BE2C (cell line): ENCODE measurements at regions not wholly inside any gene's neighbourhood (a gene's known extent, or its start where the extent isn't known, plus 50 kb on each side); places are given as distances from the start of the nearest gene placed in this dataset.

Experiments used
- DNase-seq: peaks from one replicate; pipeline ENCODE4 v3.0.0-alpha.2; 2020
- H3K27me3 ChIP-seq: fragments of 250-450 bp; sonication (Bioruptor Pico); 2 replicates; pipeline ENCODE4 v1.5.1; 2020; ENCODE audit warnings: mild to moderate bottlenecking
- H3K36me3 ChIP-seq: fragments of 250-450 bp; sonication (Bioruptor Pico); 2 replicates; pipeline ENCODE4 v1.5.1; 2020; ENCODE audit warnings: mild to moderate bottlenecking
- H3K4me1 ChIP-seq: fragments of 250-450 bp; sonication (Bioruptor Pico); 2 replicates; pipeline ENCODE4 v1.5.1; 2020
- H3K4me3 ChIP-seq: 2 replicates; pipeline ENCODE4 v1.5.1; 2011; ENCODE audit warnings: low read depth, low read length
- H3K9me3 ChIP-seq: fragments of 250-450 bp; sonication (Bioruptor Pico); 2 replicates; pipeline ENCODE4 v1.5.1; 2020
- TF ChIP-seq, protein P1 (sequence below): IDR thresholded peaks from 2 replicates; pipeline ENCODE4 v1.5.1; 2012; ENCODE audit warnings: mild to moderate bottlenecking, low read depth, low read length

DNA sequence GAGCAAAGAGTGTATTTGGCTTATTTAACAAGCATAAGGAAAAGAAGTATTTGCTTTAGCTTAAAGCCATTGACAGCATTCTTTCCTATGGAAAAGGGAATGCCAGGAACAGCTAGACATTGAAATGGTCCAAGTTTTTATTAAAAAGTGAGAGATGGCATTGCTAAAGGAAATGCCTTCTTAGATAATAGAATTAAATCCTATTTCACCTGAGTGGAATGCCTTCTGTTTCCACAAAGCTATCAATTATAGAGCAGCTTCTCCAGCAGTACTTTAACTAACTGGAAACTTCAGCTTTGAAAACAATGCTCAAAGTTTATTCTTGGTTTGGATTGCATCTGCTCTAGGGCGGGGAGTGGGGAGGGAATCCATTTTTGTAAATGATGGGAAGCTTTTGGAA is 85.1 kb upstream of the CNKSR3 start:
- Histone ChIP-seq H3K4me1 (peaks cover 9% of the 10 kb centered on the region), H3K4me3 (no peak overlapping the region), H3K27me3 (no peaks in the 10 kb centered on the region), H3K9me3 (no peaks in the 10 kb centered on the region), H3K36me3 (no peaks in the 10 kb centered on the region)
- no peak for DNase-seq
- TF ChIP-seq, protein P1, sequence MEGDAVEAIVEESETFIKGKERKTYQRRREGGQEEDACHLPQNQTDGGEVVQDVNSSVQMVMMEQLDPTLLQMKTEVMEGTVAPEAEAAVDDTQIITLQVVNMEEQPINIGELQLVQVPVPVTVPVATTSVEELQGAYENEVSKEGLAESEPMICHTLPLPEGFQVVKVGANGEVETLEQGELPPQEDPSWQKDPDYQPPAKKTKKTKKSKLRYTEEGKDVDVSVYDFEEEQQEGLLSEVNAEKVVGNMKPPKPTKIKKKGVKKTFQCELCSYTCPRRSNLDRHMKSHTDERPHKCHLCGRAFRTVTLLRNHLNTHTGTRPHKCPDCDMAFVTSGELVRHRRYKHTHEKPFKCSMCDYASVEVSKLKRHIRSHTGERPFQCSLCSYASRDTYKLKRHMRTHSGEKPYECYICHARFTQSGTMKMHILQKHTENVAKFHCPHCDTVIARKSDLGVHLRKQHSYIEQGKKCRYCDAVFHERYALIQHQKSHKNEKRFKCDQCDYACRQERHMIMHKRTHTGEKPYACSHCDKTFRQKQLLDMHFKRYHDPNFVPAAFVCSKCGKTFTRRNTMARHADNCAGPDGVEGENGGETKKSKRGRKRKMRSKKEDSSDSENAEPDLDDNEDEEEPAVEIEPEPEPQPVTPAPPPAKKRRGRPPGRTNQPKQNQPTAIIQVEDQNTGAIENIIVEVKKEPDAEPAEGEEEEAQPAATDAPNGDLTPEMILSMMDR = no peak

DNA sequence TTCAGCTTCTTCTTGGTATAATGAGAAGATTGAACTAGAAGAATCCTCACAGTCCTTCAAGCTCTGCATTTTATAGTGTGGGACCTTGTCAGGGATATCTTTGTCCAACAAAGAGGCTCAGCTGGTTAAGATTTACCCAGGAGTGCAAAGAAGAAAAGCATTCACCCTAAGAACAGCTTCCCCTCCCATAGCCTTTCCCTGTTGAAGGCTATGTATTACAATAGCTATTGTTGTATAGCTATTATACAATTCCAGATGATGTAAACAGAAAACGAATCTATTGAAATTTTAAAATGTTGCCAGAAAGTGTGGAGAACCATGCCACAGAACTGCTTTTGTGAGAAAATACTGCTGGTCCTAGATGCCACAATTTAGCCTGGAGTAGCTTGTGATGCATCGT is 85.5 kb upstream of the CNKSR3 start:
- DNase-seq = no peak
- TF ChIP-seq, protein P1 = no peak
- Histone ChIP-seq H3K4me3 (no peak overlapping the region), H3K9me3 (no peaks in the 10 kb centered on the region), H3K27me3 (no peaks in the 10 kb centered on the region), H3K36me3 (no peaks in the 10 kb centered on the region), H3K4me1 (peaks cover 9% of the 10 kb centered on the region)

DNA sequence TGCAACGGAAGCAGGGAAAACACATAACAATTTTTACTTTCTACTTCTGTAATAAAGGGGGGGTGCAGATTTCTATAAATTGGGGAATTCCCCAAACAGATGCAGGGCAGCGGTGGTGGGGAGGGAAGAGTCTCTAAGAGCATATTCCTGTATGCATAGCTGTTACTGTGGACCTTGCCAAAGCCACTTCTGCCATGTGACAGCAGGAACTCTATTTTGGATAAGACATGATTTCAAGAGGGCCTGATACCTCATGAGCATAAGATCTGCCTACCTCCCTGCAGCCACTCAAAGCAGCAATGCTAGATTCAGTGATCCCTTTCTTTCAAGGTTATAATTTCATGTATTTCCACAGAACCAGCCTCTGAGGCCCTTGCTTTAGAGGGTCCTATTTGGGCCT is 86.2 kb upstream of the CNKSR3 start:
- no peak overlapping the region for H3K4me3 ChIP-seq
- H3K4me1 ChIP-seq = peaks cover 9% of the 10 kb centered on the region
- H3K9me3 ChIP-seq = no peaks in the 10 kb centered on the region
- H3K36me3 ChIP-seq = no peaks in the 10 kb centered on the region
- no peaks in the 10 kb centered on the region for H3K27me3 ChIP-seq
- TF ChIP-seq, protein P1 = no peak
- DNase-seq = no peak

DNA sequence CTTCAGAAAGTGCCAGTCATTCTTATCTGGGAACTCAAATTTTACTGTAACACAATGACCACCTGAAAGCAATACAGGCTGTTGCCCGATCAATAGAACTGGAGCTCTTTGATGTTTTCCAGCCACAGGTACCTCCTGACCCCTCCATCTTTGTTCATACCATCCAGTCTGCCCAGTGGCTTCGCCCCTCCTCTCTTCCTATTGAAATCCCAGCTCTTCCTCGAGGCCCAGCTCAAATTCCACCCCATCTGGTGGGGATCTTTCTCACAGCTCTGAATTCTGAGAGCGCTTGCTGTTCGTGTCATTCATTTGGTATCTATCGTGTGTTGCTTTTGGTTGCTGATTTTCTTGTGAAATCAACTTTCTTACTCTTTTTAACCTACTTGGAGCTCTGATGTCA is 87.9 kb upstream of the CNKSR3 start:
- DNase-seq = no peak
- Histone ChIP-seq H3K4me3 (no peak overlapping the region), H3K36me3 (no peaks in the 10 kb centered on the region), H3K27me3 (no peaks in the 10 kb centered on the region), H3K9me3 (no peaks in the 10 kb centered on the region), H3K4me1 (no peaks in the 10 kb centered on the region)
- TF ChIP-seq, protein P1 = no peak

DNA sequence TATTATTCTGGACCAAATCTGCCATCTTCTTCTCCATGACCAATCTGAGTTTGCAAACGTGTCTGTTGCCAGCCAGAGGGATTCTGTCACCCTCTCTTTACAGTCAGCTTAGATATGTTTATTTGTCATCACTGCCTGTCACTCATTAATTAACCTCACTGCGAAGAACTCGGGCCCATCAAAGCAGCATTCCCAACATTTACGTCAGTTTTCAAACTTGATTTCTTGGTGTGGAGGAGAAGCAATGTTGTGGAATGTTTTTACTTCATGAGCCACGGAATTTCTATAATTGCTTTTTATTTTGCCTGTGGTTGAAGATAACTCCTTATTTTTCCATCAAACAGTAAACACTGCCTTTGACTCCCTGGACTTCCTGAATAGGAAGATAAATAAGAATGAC is 91.8 kb upstream of the CNKSR3 start:
- Histone ChIP-seq H3K36me3 (no peaks in the 10 kb centered on the region), H3K4me1 (no peaks in the 10 kb centered on the region), H3K9me3 (no peaks in the 10 kb centered on the region), H3K4me3 (no peak overlapping the region), H3K27me3 (no peaks in the 10 kb centered on the region)
- TF ChIP-seq, protein P1 = no peak
- no peak for DNase-seq

DNA sequence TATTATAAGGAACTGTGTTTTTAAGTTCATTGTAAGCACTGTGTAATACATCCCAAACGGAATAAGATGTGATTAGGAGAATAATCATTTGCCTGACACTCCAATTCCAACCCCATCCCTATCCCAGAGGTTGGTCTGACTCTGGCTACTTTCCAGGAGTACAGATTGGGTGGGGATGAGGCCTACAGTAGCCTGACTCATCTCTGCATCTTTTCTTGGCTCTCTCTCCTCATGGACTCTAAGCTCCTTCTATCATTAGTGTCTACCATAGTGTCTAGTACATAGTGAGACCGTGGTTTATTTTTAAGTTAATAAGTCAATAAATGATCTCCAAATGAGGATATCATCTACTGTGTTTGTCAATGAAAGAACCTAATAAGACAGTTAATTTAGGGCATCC is 92.2 kb upstream of the CNKSR3 start:
- TF ChIP-seq, protein P1 = no peak
- Histone ChIP-seq H3K4me1 (no peaks in the 10 kb centered on the region), H3K4me3 (no peak overlapping the region), H3K36me3 (no peaks in the 10 kb centered on the region), H3K27me3 (no peaks in the 10 kb centered on the region), H3K9me3 (no peaks in the 10 kb centered on the region)
- DNase-seq = no peak
